HCT116 (cell line): ENCODE measurements at regions not wholly inside any gene's neighbourhood (a gene's known extent, or its start where the extent isn't known, plus 50 kb on each side); places are given as distances from the start of the nearest gene placed in this dataset.
A peak's percentile ranks its signal among the peaks of the same experiment; 100 is the strongest.

ENCODE experiments used
- ATAC-seq: fragments of 200-7000 bp; cut with Tn5 transposase; 2 replicates; pipeline ENCODE4 v1.9.1; 2020; ENCODE audit warnings: mild to moderate bottlenecking, moderate library complexity
- BruUV-seq: library from RNA; stranded (reverse); fragments of 400-500 nt; replicated peaks from 2 replicates; lab custom pipeline; 2021; lab: Mats Ljungman, UMichigan
- CTCF ChIA-PET: fragments of 300-600 bp; sonication (Branson Sonifier 250); formaldehyde crosslinking; loops from one replicate; lab custom pipeline; 2021; ENCODE audit warnings: antibody characterized with exemption; lab: Charles Lee
- POLR2A ChIA-PET: fragments of 300-600, 350-600 bp; sonication (Branson Sonifier 250); formaldehyde crosslinking; loops from one replicate; lab custom pipeline; 2021; ENCODE audit warnings: antibody characterized with exemption; lab: Charles Lee
- RAD21 ChIA-PET, 2 experiments: fragments of 300-600 bp; sonication (Branson Sonifier 250); formaldehyde crosslinking; loops; one replicate each; lab custom pipeline; 2023; ENCODE audit warnings: low total read pairs in 2 of 2; ENCODE audit not compliant: uncharacterized antibody in 2 of 2, unreplicated experiment in 2 of 2, low non-redundant PET in 1 of 2; lab: Charles Lee
- DNase-seq: peaks from one replicate; pipeline ENCODE4 v3.0.0-alpha.2; 2010; ENCODE audit warnings: low read depth, low spot score
- H2AFZ ChIP-seq: fragments of 200-600 bp; shearing (Covaris generic), sonication (generic); 2 replicates; pipeline ENCODE4 v1.6.1; 2017; ENCODE audit warnings: low read depth, mixed run types, mixed read lengths, antibody characterized with exemption, low read length; ENCODE audit not compliant: poor library complexity, severe bottlenecking
- H3K27ac ChIP-seq: 2 replicates; pipeline ENCODE4 v1.5.1; 2012; ENCODE audit warnings: low read depth, low read length
- H3K27me3 ChIP-seq: fragments of 200-600 bp; sonication (generic); 2 replicates; pipeline ENCODE4 v1.6.1; 2016; ENCODE audit warnings: mixed run types, low read length, mixed read lengths; ENCODE audit not compliant: insufficient read depth
- H3K36me3 ChIP-seq, 2 experiments: fragments of 200-500 bp in 1 of 2; fragments of 200-600 bp in 1 of 2; sonication (Bioruptor generic) in 1 of 2; sonication (generic) in 1 of 2; 2 replicates each; pipeline versions ENCODE4 v1.5.1 to v1.6.1; 2014 to 2016; ENCODE audit warnings: low read length in 2 of 2, inconsistent platforms in 1 of 2, mixed read lengths in 1 of 2, mixed run types in 1 of 2; ENCODE audit not compliant: insufficient read depth in 2 of 2, control insufficient read depth in 1 of 2
- H3K4me1 ChIP-seq, 2 experiments: fragments of 200-600 bp in 1 of 2; sonication (generic) in 1 of 2; 2 replicates each; pipeline versions ENCODE4 v1.5.1 to v1.6.1; 2012 to 2017; ENCODE audit warnings: low read length in 2 of 2, inconsistent platforms in 1 of 2, mild to moderate bottlenecking in 1 of 2, mixed read lengths in 1 of 2, mixed run types in 1 of 2, moderate library complexity in 1 of 2; ENCODE audit not compliant: insufficient read depth in 2 of 2, control insufficient read depth in 1 of 2
- H3K4me2 ChIP-seq: fragments of 200-600 bp; sonication (generic); 2 replicates; pipeline ENCODE4 v1.6.1; 2017; ENCODE audit warnings: mixed run types, low read length, mixed read lengths
- H3K4me3 ChIP-seq, 2 experiments: fragments of 200-600 bp in 1 of 2; sonication (generic) in 1 of 2; replicated peaks in 1 of 2; 2 replicates each; pipeline ENCODE4 v1.5.1; 2011 to 2016; ENCODE audit warnings: low read length in 2 of 2, control low read depth in 1 of 2, low read depth in 1 of 2, mild to moderate bottlenecking in 1 of 2, mixed read lengths in 1 of 2, mixed run types in 1 of 2
- H3K79me2 ChIP-seq: fragments of 200-600 bp; sonication (generic); 2 replicates; pipeline ENCODE4 v1.6.1; 2017; ENCODE audit warnings: mild to moderate bottlenecking, mixed run types, low read length, moderate library complexity, mixed read lengths; ENCODE audit not compliant: insufficient read depth
- H3K9ac ChIP-seq: fragments of 200-600 bp; sonication (generic); 2 replicates; pipeline ENCODE4 v1.6.1; 2016; ENCODE audit warnings: low read length, mixed read lengths
- H3K9me2 ChIP-seq: fragments of 200-600 bp; sonication (generic), shearing (Covaris generic); 2 replicates; pipeline ENCODE4 v1.6.1; 2017; ENCODE audit warnings: mixed run types, mild to moderate bottlenecking, moderate library complexity; ENCODE audit not compliant: insufficient read depth
- H3K9me3 ChIP-seq, 2 experiments: fragments of 200-500 bp in 1 of 2; fragments of 200-600 bp in 1 of 2; sonication (Bioruptor generic) in 1 of 2; sonication (generic) in 1 of 2; 2 replicates each; pipeline ENCODE4 v1.6.1; 2014 to 2017; ENCODE audit warnings: low read length in 2 of 2, mixed read lengths in 2 of 2, inconsistent platforms in 1 of 2, low read depth in 1 of 2, mild to moderate bottlenecking in 1 of 2, mixed run types in 1 of 2, moderate library complexity in 1 of 2; ENCODE audit not compliant: control insufficient read depth in 1 of 2, insufficient read depth in 1 of 2
- H4K20me1 ChIP-seq: fragments of 200-600 bp; sonication (generic), shearing (Covaris generic); 2 replicates; pipeline ENCODE4 v1.6.1; 2017; ENCODE audit warnings: mixed run types, mild to moderate bottlenecking, moderate library complexity; ENCODE audit not compliant: insufficient read depth
- ATF3 ChIP-seq: IDR thresholded peaks from 2 replicates; pipeline ENCODE4 v1.6.1; 2012
- CBX3 ChIP-seq: IDR thresholded peaks from 2 replicates; pipeline ENCODE4 v1.6.1; 2012; ENCODE audit warnings: low read depth
- CTCF ChIP-seq, 3 experiments: fragments of 200-600 bp in 1 of 3; sonication (generic) in 1 of 3; IDR thresholded peaks in 2 of 3; conservative IDR thresholded peaks in 1 of 3; 2 replicates each; pipeline ENCODE4 v1.5.1; 2012 to 2017; ENCODE audit warnings: low read depth in 2 of 3, low read length in 2 of 3, antibody characterized with exemption in 1 of 3, borderline replicate concordance in 1 of 3, control low read depth in 1 of 3, mild to moderate bottlenecking in 1 of 3, mixed read lengths in 1 of 3, mixed run types in 1 of 3, moderate library complexity in 1 of 3; ENCODE audit not compliant: insufficient read depth in 1 of 3
- EGR1 ChIP-seq: IDR thresholded peaks from 2 replicates; pipeline ENCODE4 v1.6.1; 2012; ENCODE audit warnings: low read depth
- ELF1 ChIP-seq: IDR thresholded peaks from 2 replicates; pipeline ENCODE4 v1.6.1; 2012; ENCODE audit warnings: low read depth, borderline replicate concordance
- EZH2phosphoT487 ChIP-seq: fragments of 200-600 bp; IDR thresholded peaks from 2 replicates; pipeline ENCODE4 v1.6.1; 2018; ENCODE audit warnings: antibody characterized with exemption, borderline replicate concordance
- FOSL1 ChIP-seq: IDR thresholded peaks from 2 replicates; pipeline ENCODE4 v1.6.1; 2012; ENCODE audit warnings: low read depth
- MAX ChIP-seq: IDR thresholded peaks from 2 replicates; pipeline ENCODE4 v1.6.1; 2012
- POLR2A ChIP-seq: IDR thresholded peaks from 2 replicates; pipeline ENCODE4 v1.7.0; 2011; ENCODE audit warnings: borderline replicate concordance; ENCODE audit not compliant: insufficient read depth, insufficient read length; ENCODE audit errors: extremely low read depth
- POLR2AphosphoS5 ChIP-seq: IDR thresholded peaks from 2 replicates; pipeline ENCODE4 v1.6.1; 2011; ENCODE audit warnings: mild to moderate bottlenecking, low read depth, low read length, moderate library complexity
- RAD21 ChIP-seq: IDR thresholded peaks from 2 replicates; pipeline ENCODE4 v1.6.1; 2012; ENCODE audit warnings: low read depth, mild to moderate bottlenecking
- SIN3A ChIP-seq: IDR thresholded peaks from 2 replicates; pipeline ENCODE4 v1.6.1; 2012; ENCODE audit warnings: low read depth
- SP1 ChIP-seq: IDR thresholded peaks from 2 replicates; pipeline ENCODE4 v1.6.1; 2012; ENCODE audit warnings: low read depth
- SRF ChIP-seq: IDR thresholded peaks from 2 replicates; pipeline ENCODE4 v1.6.1; 2012; ENCODE audit warnings: low read depth
- TCF7L2 ChIP-seq: IDR thresholded peaks from 2 replicates; pipeline ENCODE4 v1.7.0; 2011; ENCODE audit warnings: borderline replicate concordance, inconsistent platforms; ENCODE audit not compliant: insufficient read depth, insufficient read length; ENCODE audit errors: extremely low read depth
- YY1 ChIP-seq: IDR thresholded peaks from 2 replicates; pipeline ENCODE4 v1.6.1; 2011; ENCODE audit warnings: low read length, low read depth, moderate library complexity, mild to moderate bottlenecking; ENCODE audit not compliant: insufficient replicate concordance; ENCODE audit errors: extremely low read depth
- ZFX ChIP-seq: fragments of 450-650 bp; IDR thresholded peaks from 2 replicates; pipeline ENCODE4 v1.6.1; 2017
- ZNF274 ChIP-seq: fragments of 200-500 bp; sonication (Bioruptor generic); IDR thresholded peaks from 2 replicates; pipeline ENCODE4 v1.6.1; 2014; ENCODE audit warnings: mild to moderate bottlenecking, low read depth, low read length, inconsistent platforms
- intact Hi-C: fragments of 100-400 bp; cut with micrococcal nuclease; formaldehyde crosslinking; loops from 2 replicates; pipeline ENCODE4 v1.10.0; 2022

GRCh38 chr3:126270145-126270811 lies 86.9 kb downstream of the KLF15 start:
- H3K4me2 ChIP-seq, result no peak overlapping the region
- no peaks in the 10 kb centered on the region for H3K36me3 ChIP-seq
- BruUV-seq, result no TSS peak
- RAD21 ChIA-PET, result no interaction called here
- H3K27me3 ChIP-seq, result no peaks in the 10 kb centered on the region
- H4K20me1 ChIP-seq, result no peaks in the 10 kb centered on the region
- intact Hi-C loops, result no loop called here
- TF ChIP-seq SRF, result no peak
- TF ChIP-seq, all 23 proteins: peak for 0
- H3K9me3 ChIP-seq, result no peaks in the 10 kb centered on the region
- no peak overlapping the region for H3K9ac ChIP-seq
- H3K27ac ChIP-seq, result no peak overlapping the region
- no peak for ATAC-seq
- H3K4me1 ChIP-seq, result peaks cover 7 to 33% of the 10 kb centered on the region in 2 experiments
- DNase-seq, result no peak
- no peaks in the 10 kb centered on the region for H3K9me2 ChIP-seq
- no peaks in the 10 kb centered on the region for H3K79me2 ChIP-seq
- ChIA-PET POLR2A (no interaction called here), CTCF (no interaction called here)
- no peak overlapping the region for H2AFZ ChIP-seq
- no peak overlapping the region for H3K4me3 ChIP-seq

GRCh38 chr3:126269354-126269753 lies 87.9 kb downstream of the KLF15 start:
- ChIA-PET POLR2A (no interaction called here), CTCF (no interaction called here), RAD21 (no interaction called here)
- ATAC-seq (no peak), DNase-seq (no peak)
- BruUV-seq, result no TSS peak
- no peaks in the 10 kb centered on the region for H3K79me2 ChIP-seq
- no peak overlapping the region for H3K4me3 ChIP-seq
- H3K9ac ChIP-seq, result no peak overlapping the region
- H3K9me3 ChIP-seq, result no peaks in the 10 kb centered on the region
- no peaks in the 10 kb centered on the region for H3K27me3 ChIP-seq
- H4K20me1 ChIP-seq, result no peaks in the 10 kb centered on the region
- no peaks in the 10 kb centered on the region for H3K9me2 ChIP-seq
- no peak overlapping the region for H3K27ac ChIP-seq
- no peaks in the 10 kb centered on the region for H3K36me3 ChIP-seq
- intact Hi-C loops, result no loop called here
- H2AFZ ChIP-seq, result peak overlapping the region; percentile 64
- peaks cover 7 to 33% of the 10 kb centered on the region in 2 experiments for H3K4me1 ChIP-seq
- H3K4me2 ChIP-seq, result no peak overlapping the region
- TF ChIP-seq SRF (no peak), EZH2phosphoT487 (no peak), CTCF (IDR thresholded peaks at IDR 0.05 in 2 of 3, conservative IDR thresholded peaks at IDR 0.05 in 1 of 3; ENCODE audit: borderline replicate concordance in 1 of 3, insufficient read depth in 1 of 3, low read depth in 2 of 3, low read length in 2 of 3) (no peak), POLR2A (no peak), ZFX (no peak), TCF7L2 (no peak), MAX (no peak), SP1 (no peak), RAD21 (no peak), POLR2AphosphoS5 (no peak), FOSL1 (no peak), YY1 (no peak), SIN3A (no peak), CBX3 (no peak), ELF1 (no peak), ATF3 (no peak), ZNF274 (no peak), EGR1 (no peak)
